ENCODE measurements at regions not wholly inside any gene's neighbourhood (a gene's known extent, or its start where the extent isn't known, plus 50 kb on each side); places are given as distances from the start of the nearest gene placed in this dataset.

GRCh38 chr13:86409466-86410241 lies 610.4 kb upstream of the SLITRK6 start:
- TF ChIP-seq MYC (IDR thresholded peaks at IDR 0.05; ENCODE audit: borderline replicate concordance, low read length): no peak
- no peak for TF ChIP-seq RAD21 (conservative IDR thresholded peaks at IDR 0.05 in 1 of 2, IDR thresholded peaks at IDR 0.05 in 1 of 2)
- TF ChIP-seq CTCF (IDR thresholded peaks at IDR 0.05): no peak
- no peak for TF ChIP-seq REST (IDR thresholded peaks at IDR 0.05)
- TF ChIP-seq EP300 (IDR thresholded peaks at IDR 0.05): no peak
- TF ChIP-seq MAFK (IDR thresholded peaks at IDR 0.05; ENCODE audit: partially characterized antibody): no peak
- TF ChIP-seq ESRRA (IDR thresholded peaks at IDR 0.05; ENCODE audit: borderline replicate concordance, low read length): no peak
- TF ChIP-seq POLR2A (IDR thresholded peaks at IDR 0.05; ENCODE audit: low read length): no peak
- TF ChIP-seq ATOH8 (CRISPR knock-in tag; IDR thresholded peaks at IDR 0.05; ENCODE audit: low read depth): no peak
- no peak for TF ChIP-seq MAX (IDR thresholded peaks at IDR 0.05)
- TF ChIP-seq RFX5 (IDR thresholded peaks at IDR 0.05): no peak
- no peak for TF ChIP-seq NFE2L2 (conservative IDR thresholded peaks at IDR 0.05; ENCODE audit: low read length)
- TF ChIP-seq SREBF2 (IDR thresholded peaks at IDR 0.05): no peak
